Stimulated activated CD8-positive, alpha-beta memory T cell treated with anti-CD3 and anti-CD28 coated beads, Interleukin-15, amount 100 ng/mL, for 48 hours (primary cell): ENCODE measurements at regions not wholly inside any gene's neighbourhood (a gene's known extent, or its start where the extent isn't known, plus 50 kb on each side); places are given as distances from the start of the nearest gene placed in this dataset.
"Not testable (repeated sequence)": the region's sequence is repeated elsewhere in the genome, so short reads cannot be mapped to it uniquely, and the experiment has no call there.

ENCODE experiments used
- DNase-seq, 2 donors: peaks; one replicate each; pipeline ENCODE4 v3.0.0-alpha.2; 2020; ENCODE audit warnings: low read depth in 2 of 2

DNA sequence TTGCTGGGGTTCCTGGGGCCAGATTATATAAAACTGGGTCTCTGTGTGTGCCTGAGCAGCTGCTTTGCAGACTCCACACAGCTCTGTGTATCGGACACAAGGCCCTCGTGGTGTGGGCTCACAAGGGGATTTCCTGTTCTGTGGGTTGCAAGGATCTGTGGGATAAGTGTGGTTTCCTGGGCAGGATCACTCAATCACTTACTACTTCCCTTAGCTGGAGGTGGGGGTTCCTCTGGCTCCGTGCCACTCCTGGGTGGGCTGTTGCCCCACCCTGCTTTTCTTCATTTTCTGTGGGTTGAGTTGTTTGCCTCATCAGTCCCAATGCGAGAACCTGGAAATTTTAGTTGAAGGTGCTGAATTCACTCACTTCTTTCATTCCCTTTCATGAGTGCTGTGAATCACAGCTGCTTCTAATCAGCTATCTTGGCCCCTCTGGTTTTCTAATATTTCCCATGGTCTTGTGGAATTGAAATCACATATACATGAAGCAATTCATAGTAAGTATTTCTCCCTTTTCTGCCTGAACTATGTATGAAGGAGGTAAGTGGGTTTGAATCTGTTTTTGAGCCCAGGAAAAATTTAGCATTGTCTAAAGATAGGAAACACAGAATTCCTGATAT lies 196.3 kb downstream of the DCDC2C start:
- DNase-seq = no peak

DNA sequence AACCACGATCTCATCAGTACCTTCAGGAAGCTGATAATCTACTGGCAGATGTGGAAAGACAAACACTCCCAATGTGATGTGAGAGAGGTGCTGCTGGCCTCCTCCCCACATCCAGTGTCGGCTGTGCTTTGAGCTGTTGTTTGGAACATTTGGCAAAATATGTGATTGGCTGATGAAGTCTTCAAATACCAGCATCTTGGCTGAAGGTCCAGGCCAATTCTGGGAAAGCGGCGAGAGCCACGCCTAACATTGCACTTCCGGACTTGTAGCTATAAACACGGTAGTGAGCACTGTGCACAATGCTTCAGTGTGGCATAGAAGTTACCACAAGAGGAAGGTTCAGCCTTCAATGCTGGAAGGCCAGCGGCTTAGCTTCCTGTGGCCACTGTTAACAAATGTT lies 198.8 kb downstream of the DCDC2C start:
- DNase-seq = no peak

DNA sequence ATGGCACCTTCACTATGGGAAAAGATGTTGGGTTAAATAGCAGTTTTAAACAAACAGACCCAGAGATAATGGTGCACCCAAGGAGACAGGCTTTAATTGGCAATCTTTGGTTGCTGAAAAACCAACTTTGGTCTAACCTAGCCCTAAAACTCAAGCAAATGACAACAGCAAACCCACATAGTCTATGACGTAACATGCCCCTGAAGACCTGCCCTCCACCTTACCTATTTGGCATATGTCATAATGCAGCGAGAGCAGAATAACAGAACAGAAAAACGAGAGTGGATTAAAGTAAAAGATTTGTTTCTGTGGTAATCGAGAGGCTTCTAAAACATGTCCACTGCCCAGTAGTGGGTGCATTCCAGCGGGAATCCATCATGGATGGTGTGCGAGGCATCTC lies 200.7 kb downstream of the DCDC2C start:
- no peak for DNase-seq

DNA sequence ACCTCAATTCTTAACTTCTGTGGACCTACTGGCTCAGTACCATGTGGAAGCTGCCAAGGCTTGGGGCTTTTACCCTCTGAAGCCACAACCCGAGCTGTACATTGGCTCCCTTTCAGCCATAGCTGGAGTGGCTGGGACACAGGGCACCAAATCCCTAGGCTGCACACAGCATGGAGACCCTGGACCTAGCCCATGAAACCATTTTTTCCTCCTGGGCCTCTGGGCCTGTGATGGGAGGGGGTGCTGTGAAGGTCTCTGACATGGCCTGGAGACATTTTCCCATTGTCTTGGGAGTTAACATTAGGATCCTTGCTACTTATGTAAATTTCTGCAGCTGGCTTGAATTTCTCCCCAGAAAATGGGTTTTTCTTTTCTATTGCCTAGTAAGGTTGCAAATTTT lies 205.1 kb downstream of the DCDC2C start:
- not testable (repeated sequence) for DNase-seq

DNA sequence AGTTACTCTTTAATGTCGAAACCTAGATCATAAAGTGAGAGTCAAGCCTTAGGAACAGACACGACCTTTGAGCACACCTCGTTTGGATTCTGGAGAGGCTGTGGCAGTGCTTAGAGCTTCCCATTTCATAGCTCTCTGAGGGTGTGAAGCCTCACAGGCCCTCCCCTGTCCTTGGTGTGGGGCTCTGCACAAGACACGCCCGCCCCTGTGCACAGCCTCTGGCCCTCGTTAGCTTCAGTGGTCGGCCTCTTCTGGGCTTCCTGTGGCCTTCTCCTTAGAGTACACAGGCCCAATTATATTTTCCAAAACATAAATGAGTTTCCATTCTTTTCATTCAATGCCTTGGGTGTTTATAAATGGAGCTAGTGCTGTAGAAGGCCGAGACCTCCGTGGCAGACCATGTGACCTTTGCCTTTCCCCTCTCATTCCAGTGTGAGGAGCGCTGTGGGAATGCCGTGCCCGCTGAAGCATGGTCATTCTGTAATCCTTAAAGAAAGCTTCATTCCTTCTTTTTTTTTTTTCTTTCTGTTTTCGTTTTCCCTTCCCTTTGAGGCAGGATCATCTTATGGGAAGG lies 208.6 kb downstream of the DCDC2C start:
- no peak for DNase-seq

DNA sequence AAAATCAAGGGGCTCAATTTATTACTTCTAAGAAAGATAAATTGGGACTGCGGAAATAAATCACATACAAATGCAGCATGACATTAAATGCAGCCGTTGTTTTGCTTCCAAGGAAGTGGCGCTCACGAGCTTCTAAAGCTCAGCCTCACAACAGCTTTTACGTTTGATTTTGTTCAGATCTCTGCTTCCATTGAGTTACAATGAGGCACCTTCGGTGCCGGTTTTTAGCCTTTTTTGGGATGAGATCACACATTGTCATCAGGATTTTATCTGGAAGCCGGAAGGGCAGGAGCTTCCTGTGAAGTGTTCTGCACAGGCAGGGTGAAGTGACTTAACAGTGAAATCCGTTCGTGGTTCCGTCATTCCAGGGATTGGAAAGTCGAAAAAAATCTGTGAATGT lies 209.8 kb downstream of the DCDC2C start:
- DNase-seq = no peak

DNA sequence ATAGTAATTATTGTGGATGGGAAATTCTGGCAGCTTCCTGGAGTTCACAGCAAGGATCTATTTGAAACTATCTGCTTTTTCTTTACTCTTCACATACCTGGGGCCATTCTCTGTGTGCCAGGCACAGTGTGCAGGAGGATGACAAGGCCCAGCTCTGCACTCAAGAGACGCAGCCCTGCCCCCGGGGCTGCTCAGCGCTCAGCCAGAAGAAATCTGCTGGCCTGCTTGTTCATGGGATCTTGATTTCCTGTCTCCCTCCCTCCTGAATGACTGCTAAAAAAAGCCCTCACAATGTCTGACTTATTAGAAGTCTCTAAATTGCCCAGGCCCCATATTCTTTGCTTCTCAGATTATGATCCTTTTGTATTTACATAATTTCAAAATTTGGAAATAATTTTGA lies 210.9 kb downstream of the DCDC2C start:
- no peak for DNase-seq

DNA sequence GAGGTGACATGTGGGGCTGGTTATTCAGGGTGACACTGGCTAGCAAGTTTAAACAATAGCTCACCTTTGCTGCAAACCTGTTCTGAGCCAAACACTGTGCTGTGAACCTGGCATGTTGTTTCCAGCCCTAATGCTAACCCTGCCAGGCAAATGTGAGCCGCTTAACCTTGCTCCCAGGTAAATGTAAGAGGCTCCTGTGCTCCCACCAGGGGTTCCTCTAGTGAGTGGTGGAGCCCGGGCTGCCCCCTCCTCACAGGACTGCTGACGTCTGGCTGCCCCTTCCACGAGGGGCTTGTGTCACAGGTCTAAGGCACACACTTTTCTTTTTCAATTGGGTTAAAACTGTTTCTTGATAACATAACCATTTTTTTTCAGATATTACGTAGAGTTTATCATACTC lies 223.7 kb downstream of the DCDC2C start:
- no peak for DNase-seq

DNA sequence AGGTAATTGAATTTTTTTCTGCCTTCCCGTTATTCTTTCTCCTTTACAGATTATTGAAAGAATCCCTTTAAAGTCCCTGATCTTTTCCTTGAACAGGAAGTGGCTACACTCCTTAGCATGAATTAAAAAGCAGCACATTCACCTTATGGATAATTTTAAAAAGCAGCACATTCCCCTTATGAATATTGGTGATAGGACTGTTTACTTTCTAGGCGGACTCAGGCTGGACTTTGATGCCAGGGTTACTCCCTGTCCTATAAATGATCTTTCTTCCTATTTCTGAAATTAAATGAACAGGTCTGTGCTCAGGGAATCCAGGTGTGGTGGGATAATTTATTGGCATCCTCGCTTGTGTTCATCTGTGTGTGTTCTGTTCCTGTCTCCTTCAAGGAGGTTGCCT lies 226.0 kb downstream of the DCDC2C start:
- DNase-seq = no peak

DNA sequence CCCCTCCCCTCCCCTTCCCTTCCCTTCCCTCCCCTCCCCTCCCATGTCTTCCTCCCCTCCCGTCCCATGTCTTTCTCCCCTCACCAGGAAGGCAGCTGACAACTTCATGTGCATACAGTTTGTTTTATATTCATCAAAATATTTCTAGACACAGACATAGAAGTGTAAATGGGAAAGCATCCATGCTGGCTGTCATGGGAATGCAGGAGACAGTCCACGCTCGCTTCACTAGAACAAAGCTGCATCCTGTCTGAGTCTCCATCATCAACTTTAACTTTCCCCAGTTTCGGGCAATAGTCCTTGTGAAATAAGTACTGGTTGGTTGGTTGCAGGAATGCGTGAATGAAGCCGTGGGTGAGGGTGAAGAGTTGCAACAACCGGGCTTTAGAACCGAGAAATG lies 226.9 kb downstream of the DCDC2C start:
- no peak for DNase-seq

DNA sequence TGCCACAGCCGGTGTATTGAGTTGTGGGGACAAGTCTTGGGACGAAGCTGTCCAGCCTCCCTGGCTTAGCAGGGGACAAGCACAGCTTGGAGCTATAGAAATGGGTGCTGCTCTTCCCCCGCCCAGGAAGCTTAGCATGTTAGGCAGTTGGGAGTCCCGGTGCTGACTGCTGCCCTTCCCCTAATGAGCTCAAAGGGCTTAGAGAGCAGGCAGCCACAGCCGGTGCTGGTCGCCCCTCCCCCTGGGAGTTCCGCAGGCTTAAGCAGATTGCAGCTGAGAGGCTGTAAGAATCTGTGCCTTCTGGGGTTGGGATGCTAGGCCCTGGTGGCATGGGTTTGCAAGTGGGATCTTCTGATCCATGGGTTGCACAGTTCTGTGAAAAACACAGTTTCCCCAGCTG lies 237.3 kb downstream of the DCDC2C start:
- no peak for DNase-seq

DNA sequence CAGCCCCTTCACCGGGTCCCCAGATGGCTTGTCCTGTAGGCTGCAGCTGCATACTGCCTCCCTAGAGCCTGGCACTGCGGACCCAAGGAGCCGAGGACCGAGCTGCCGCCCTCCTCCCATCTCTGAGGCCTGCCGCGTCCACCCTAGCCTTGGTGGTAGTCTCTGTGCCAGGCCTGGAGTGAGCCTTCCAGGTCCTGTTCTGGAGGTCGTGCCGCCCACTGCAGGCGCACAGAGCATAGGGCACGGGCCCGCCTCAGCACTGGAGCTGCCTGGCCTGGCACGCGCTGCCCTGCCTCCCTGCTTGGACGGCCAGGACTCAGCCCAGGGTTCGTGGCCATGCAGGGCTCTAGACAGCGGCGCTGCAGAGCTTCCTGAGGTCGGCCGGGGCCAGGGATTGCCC lies 239.5 kb downstream of the DCDC2C start:
- no peak for DNase-seq

DNA sequence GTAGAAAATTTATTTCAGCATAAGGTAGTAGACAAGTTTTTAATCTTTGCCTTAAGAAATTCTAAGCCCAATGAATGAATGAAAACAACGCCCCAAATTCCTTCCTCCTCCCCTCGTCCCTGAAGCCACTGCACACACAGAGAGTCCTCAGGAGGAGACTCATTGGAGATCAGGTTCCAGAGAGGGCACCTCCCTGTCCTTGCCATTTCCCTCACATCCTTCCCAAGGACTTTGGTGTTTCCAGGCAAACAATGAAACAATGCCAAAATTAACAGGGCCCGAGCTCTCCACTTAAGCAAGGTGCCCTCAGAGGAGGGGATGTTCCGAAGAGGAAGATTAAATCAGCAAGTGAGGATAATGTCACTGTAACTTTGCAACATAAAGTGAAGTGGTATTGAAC lies 240.7 kb downstream of the DCDC2C start:
- DNase-seq = no peak

DNA sequence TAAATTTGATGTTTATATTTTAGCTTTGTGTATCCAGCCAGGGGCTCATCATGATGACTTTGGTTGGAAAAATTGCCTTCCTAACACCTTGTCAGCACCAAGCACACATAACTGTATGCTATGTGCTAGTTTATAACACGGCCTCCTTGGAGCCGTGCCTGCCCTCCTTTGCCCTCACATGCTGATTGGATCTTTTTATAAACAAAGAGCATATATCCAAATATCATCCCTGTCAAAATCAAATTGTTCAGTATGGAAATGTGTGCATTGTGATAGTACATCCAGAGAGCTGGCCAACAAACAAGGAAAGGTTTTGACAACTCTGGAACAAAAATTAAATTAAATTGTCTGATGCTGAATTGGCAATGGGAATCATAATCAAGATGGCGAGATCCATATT lies 241.5 kb downstream of the DCDC2C start:
- no peak for DNase-seq

DNA sequence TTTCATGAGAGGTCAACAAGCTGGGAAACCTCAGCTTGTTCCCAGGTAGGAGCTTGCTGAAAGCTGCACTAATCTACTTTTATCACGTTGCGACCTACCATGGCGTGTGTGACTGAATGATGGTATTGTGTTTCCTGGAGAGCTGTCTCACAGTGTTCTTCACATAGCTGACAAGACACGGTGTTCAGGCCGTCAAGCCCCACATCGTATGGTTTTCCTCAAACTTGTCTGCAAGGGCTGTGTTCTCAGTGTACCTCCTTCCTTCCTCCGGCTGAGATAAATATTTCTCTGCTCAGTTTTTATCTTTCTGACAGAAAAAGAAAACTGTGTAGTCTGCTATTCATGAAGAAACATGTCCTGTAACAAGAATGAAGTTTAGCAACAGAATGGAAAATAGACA lies 244.8 kb downstream of the DCDC2C start:
- no peak for DNase-seq

DNA sequence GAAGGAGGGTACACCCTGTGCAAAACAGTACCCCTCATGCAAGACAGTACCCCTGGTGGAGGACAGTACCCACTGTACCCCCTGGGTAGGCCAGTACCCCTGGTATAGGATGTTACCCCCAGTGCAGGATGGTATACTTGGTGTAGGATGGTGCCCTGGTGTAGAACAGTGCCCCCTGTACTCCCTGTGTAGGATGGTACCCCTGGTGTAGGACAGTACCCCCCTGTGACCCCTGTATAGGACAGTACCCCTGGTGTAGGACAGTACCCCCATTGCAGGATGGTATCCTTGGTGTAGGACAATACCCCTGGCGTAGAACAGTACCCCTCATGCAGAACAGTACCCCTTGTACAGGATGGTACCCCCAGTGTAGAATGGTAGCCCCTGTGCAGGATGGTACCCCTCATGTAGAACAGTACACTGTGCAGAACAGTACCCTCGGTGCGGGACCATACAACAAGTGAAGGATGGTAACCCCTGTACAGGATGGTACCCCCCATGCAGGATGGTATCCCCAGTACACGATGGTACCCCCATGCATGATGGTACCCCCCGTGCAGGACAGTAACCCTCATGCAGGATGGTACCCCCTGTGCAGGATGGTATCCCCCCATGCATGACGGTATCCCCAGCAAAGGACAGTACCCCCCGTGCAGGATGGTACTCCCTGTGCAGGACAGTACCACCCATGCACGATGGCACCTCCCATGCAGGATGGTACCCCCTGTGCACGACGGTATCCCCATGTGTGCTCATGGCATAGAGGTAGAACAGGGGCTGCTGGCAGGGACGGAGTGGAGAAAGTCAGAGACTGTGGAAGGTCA lies 248.0 kb downstream of the DCDC2C start:
- DNase-seq = no peak

DNA sequence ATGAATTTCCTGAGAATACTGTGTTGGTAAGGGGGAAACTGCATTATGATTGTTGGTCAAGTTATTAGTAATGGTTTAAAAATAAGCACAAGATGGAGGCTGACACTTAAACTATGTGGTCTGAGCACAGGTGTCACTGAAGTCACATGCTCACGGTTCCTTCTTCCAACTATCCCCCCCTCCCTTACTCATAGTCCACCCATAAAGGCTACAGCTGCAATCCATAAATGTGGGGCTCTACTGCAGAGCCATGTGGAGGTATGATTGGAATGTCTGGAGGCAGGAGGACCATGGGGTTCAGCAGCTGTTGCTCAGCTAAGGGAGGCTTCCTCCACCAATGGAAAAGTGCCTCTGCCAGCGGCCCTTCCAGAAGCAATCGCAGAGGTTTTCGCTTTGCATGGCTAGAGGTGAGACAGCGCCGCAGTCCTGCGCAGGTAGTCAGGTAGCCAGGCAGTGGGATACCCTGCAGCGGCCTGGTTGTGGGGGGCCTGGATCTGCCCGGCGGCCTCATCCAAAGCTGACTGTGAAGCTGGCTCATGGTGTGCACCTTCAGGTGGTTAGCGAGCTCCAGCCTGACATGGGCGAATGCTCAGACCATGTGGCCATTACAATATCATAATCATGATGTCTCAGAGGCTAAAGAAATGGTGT lies 249.6 kb downstream of the DCDC2C start:
- no peak for DNase-seq

DNA sequence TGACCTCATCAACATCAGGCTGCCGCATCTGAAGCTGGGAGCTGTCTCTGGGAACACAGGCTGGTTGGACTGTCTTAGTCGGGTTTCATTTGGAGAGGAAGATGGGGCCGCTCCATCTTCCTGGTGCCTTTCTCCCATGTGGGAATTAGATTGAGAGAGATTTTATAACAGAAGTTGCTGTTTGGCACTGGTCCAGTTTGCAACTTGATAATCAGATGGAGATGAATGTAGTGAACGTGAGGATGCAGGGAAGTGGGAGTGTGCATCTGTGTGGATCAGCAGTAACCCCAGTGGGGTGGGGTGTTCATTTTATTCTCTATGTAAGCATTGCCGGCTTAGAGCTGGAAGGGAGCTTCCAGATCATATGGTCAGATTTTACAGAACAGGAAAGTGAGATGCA lies 250.9 kb downstream of the DCDC2C start:
- no peak for DNase-seq

DNA sequence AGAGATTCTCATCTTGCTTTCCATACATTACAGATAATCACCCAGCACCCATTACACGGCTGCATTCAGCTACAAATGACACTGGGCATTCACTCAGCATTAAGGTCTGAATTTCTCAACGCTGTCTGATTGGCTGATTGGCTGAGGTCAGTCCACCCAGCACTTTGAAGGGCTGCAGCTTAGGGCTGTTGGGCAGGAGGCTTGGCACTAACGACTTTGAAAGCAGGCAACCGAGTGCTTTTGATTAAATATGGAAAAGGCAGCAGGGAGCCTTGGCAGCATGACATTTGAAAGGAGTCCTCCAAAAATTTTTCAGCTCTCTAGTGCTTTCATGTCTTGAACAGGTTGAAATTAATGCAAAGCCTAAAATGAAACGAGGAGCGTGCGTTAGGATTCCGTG lies 253.0 kb downstream of the DCDC2C start:
- no peak for DNase-seq

DNA sequence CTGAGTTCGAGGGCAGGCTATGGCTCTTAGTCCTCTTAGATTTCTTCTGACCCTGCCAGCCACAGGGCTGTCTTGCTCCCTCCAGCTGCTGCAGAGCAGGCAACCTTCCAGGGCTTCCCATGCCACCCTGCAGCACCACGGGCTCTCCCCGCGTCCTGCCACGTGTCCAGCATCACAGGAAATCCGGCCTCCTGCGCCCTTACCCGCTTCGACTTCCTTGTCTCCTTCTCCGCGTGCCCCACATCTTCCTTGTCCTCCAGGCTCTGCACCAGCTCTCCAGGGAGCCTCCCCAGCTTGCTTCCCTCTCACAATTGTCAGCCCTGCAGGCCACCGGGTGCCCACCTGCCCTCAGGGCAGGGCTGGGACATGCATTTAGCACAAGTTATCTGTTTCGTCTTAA lies 253.5 kb downstream of the DCDC2C start:
- DNase-seq = no peak

DNA sequence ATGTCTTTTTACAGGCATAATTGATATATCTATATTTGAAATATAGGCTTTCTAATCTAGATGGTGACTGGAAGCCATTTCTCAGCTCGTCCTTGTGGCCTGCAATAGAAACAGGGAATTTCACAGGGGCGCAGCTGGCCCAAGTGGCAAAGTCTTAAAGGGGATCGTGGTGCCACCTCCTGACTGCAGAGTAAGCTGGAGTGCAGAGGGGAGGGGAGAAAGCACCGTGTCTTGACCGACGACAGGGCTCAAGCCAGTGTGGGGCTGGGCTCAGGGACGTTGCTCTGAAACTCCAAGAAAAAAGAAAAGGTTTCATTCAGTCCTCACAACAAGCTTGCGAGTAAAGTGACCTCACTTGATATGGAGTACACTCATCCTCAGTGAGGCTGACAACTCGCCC lies 255.1 kb downstream of the DCDC2C start:
- no peak for DNase-seq

DNA sequence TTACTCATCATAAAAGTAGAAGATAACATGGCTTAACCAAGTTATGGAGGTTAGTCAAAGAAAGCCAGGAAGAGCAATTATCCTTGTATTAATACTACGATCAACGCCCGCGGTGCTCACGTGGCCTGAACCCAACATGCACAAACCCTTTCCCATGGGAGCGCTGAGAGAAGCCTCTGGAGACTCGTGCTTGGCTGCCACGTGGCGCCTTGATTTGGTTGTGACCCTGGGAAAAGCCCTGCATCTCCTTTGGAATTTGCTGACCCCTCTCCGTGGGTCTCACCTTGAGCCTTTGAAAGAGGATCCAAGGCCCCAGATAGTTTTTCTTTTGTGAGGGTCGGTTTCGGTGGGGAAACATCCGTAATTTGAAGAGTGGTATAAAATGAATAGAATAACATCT lies 255.6 kb downstream of the DCDC2C start:
- DNase-seq = no peak

DNA sequence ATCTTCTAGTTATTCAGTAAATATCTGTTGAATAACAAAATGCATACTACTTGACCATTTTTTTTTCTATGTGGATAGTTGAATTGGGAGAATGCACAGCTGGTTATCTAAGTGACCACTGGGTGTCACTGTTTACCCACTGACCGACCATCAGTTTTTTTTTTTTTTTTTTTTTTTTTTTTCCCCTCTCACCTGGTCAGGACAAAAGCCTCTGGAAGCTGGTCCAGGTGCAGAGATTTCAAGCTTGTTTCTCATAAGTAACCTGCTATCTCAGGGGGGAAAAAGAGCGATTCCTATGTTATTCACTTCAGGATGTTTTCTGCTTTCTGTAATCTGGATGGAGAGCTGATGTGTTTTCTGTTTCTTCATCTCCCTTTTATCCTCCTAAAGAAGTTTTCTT lies 256.0 kb downstream of the DCDC2C start:
- no peak for DNase-seq
